D721Med (cell line): ENCODE measurements at regions not wholly inside any gene's neighbourhood (a gene's known extent, or its start where the extent isn't known, plus 50 kb on each side); places are given as distances from the start of the nearest gene placed in this dataset.

Experiments used
- DNase-seq: peaks from one replicate; pipeline ENCODE4 v3.0.0; 2011; ENCODE audit warnings: low spot score; ENCODE audit not compliant: insufficient read length
- FAIRE-seq: peaks from 2 replicates; lab custom pipeline; 2011; peaks lifted over from hg19 to GRCh38; lab: Jason Lieb, UNC
- CTCF ChIP-seq: IDR thresholded peaks from 2 replicates; pipeline ENCODE4 v1.5.1; 2012; ENCODE audit warnings: mild to moderate bottlenecking, control low read depth; ENCODE audit not compliant: insufficient read depth; ENCODE audit errors: missing control alignments

- TF ChIP-seq CTCF = no peak
- DNase-seq (no peak), FAIRE-seq (no peak)
Measured at GRCh38 chr3:135622215-135622614, 343.3 kb upstream of the PPP2R3A start.

- TF ChIP-seq CTCF = no peak
- DNase-seq = no peak
Measured at GRCh38 chr3:135622656-135623055, 342.9 kb upstream of the PPP2R3A start.

GRCh38 chr3:135623558-135623957 is 342.0 kb upstream of the PPP2R3A start:
- DNase-seq (no peak), FAIRE-seq (no peak)
- no peak for TF ChIP-seq CTCF

More at GRCh38 chr3:135622656-135623055, 342.9 kb upstream of the PPP2R3A start:
- FAIRE-seq = no peak

GRCh38 chr3:135627057-135627456 is 338.5 kb upstream of the PPP2R3A start:
- TF ChIP-seq CTCF = no peak
- FAIRE-seq = no peak
- DNase-seq = no peak

GRCh38 chr3:135629701-135630408 is 335.7 kb upstream of the PPP2R3A start:
- DNase-seq = no peak
- FAIRE-seq = no peak
- TF ChIP-seq CTCF = no peak

- DNase-seq (no peak), FAIRE-seq (no peak)
- TF ChIP-seq CTCF = no peak
Measured at GRCh38 chr3:135632556-135633065, 332.9 kb upstream of the PPP2R3A start.

- DNase-seq (no peak), FAIRE-seq (no peak)
- no peak for TF ChIP-seq CTCF
Measured at GRCh38 chr3:135633078-135633477, 332.4 kb upstream of the PPP2R3A start.
